D721Med (cell line): ENCODE measurements at regions not wholly inside any gene's neighbourhood (a gene's known extent, or its start where the extent isn't known, plus 50 kb on each side); places are given as distances from the start of the nearest gene placed in this dataset.

ENCODE experiments used
- DNase-seq: peaks from one replicate; pipeline ENCODE4 v3.0.0; 2011; ENCODE audit warnings: low spot score; ENCODE audit not compliant: insufficient read length
- FAIRE-seq: peaks from 2 replicates; lab custom pipeline; 2011; peaks lifted over from hg19 to GRCh38; lab: Jason Lieb, UNC
- CTCF ChIP-seq: IDR thresholded peaks from 2 replicates; pipeline ENCODE4 v1.5.1; 2012; ENCODE audit warnings: mild to moderate bottlenecking, control low read depth; ENCODE audit not compliant: insufficient read depth; ENCODE audit errors: missing control alignments

DNA sequence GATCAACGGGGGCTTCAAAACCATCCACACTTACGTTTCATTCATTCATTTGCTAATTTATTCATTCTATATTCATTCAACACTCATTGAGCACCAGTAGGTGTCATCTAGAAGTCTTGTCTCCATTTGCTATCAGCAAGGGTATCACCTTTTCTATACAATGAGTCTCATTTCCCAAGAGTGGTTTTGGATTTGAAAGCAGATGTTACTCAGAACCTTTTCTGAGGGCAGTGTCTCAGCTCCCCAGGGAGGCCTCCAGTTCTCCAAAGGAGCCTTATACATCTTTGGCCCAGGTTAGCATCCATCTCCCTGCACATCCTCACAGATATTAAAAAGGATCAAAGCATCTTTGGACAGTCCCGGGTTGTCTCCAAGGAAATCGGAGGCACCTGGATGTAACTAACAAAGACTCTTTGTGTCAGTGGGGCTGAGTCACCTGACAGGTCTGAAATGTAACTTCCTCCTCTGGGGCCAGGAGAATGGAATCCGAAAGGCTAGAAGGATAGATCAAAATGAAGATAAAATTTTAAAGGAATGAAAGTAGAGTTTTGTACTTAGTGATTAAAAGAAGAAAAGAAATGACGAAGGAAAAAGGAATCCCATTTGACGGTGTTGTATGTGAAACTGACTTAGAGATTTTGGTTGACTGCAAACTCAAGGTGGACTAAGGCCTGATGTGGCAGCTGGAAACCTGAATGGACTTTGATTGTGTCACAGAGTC lies 103.0 kb downstream of the VCPKMT start:
- DNase-seq (no peak), FAIRE-seq (no peak)
- no peak for TF ChIP-seq CTCF

GRCh38 chr14:50013934-50014333 lies 102.4 kb downstream of the VCPKMT start:
- TF ChIP-seq CTCF: no peak
- DNase-seq: no peak
- no peak for FAIRE-seq

DNA sequence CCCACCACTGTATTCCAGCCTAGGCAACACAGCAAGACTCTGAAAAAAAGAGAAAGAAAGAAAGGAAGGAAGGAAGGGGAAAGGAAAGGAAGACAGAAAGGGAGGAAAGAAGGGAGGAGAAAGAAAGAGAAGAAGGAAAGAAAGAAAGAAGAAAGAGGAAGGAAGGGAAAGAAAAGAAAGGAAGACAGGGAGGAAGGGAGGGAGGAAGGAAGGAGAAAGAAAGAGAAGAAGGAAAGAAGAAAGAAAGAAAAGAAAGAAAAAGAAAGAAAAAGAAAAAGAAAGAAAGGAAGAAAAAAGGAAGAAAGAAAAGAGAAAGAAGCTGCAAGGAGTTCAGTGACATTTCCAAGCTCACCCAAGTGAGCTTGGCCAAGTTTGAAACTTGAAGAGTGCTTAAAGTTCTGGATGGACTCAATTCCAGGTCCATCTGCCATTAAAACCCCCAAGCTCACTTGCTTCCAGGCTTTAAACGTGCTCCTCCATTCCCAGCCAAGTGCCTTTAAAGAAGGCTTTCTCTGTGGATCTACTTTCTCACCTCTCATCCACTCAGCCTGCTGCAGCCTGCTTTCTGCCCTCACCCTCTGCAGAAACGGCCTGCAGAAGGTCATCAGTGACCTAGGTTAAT lies 101.5 kb downstream of the VCPKMT start:
- TF ChIP-seq CTCF: no peak
- FAIRE-seq (no peak), DNase-seq (no peak)

- no peak for TF ChIP-seq CTCF
- no peak for FAIRE-seq
- DNase-seq: no peak
Observed at GRCh38 chr14:50015716-50016115, 100.7 kb downstream of the VCPKMT start.

GRCh38 chr14:50018201-50018932 lies 98.0 kb downstream of the VCPKMT start:
- TF ChIP-seq CTCF: no peak
- DNase-seq (no peak), FAIRE-seq (no peak)

DNA sequence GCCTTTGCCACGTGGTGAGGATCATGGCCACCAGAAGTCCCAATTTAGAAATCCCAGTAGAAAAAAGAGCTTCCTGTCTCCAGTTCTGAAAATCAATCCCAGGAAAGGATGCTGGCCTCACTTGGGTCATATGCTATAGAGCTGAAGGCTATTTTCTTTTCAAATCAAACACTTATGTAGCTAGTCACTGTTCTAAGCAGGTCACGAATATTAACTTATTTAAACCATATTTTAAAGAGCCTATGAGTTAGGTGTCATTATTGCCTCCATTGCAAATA lies 97.5 kb downstream of the VCPKMT start:
- DNase-seq: no peak
- TF ChIP-seq CTCF: no peak
- FAIRE-seq: no peak

DNA sequence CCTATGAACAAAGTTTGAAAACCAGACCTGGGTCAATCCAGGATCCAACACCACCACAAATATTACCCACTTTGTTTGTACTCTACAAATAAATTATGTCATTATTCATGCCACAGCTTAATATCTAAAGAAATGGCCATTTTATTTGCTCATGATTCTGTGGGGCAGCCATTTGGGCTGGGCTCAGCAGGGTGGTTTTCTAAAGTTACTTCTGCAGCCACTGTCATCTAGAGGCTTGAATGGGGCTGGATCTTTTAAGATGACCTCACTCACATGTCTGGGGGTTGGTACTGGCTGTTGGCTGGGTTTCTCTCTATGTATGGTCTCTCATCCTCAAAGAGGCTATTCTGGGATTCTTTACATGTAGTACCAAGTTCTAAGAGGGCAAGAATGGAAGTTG lies 96.2 kb downstream of the VCPKMT start:
- TF ChIP-seq CTCF: no peak
- DNase-seq (no peak), FAIRE-seq (no peak)
